Loucy (cell line): ENCODE measurements at regions not wholly inside any gene's neighbourhood (a gene's known extent, or its start where the extent isn't known, plus 50 kb on each side); places are given as distances from the start of the nearest gene placed in this dataset.

Experiments used
- H2AFZ ChIP-seq: fragments of 200-600 bp; sonication (generic); 2 replicates; pipeline ENCODE4 v1.6.0; 2016; ENCODE audit warnings: antibody characterized with exemption, mild to moderate bottlenecking, low read length, moderate library complexity
- H3F3A ChIP-seq: fragments of 200-600 bp; 2 replicates; pipeline ENCODE4 v1.6.0; 2016; ENCODE audit warnings: antibody characterized with exemption, low read depth, mild to moderate bottlenecking
- H3K27me3 ChIP-seq: fragments of 200-600 bp; sonication (generic); 2 replicates; pipeline ENCODE4 v1.6.1; 2014; ENCODE audit warnings: low read length, mild to moderate bottlenecking; ENCODE audit not compliant: insufficient read depth, poor library complexity, severe bottlenecking
- H3K36me3 ChIP-seq: fragments of 200-600 bp; sonication (generic); 2 replicates; pipeline ENCODE4 v1.6.1; 2016; ENCODE audit warnings: low read length; ENCODE audit not compliant: insufficient read depth
- H3K4me1 ChIP-seq: fragments of 200-600 bp; sonication (generic); 2 replicates; pipeline ENCODE4 v1.5.1; 2014; ENCODE audit warnings: low read length, mild to moderate bottlenecking; ENCODE audit not compliant: insufficient read depth, poor library complexity, severe bottlenecking
- H3K4me2 ChIP-seq: fragments of 200-600 bp; sonication (generic); 2 replicates; pipeline ENCODE4 v1.6.0; 2014; ENCODE audit warnings: antibody characterized with exemption, low read length, low read depth, mild to moderate bottlenecking; ENCODE audit not compliant: poor library complexity, severe bottlenecking
- H3K4me3 ChIP-seq: fragments of 200-600 bp; sonication (generic); 2 replicates; pipeline ENCODE4 v1.5.1; 2014; ENCODE audit warnings: low read length, mild to moderate bottlenecking, mixed read lengths; ENCODE audit not compliant: poor library complexity, severe bottlenecking
- H3K79me2 ChIP-seq: fragments of 200-600 bp; sonication (generic); 2 replicates; pipeline ENCODE4 v1.6.1; 2014; ENCODE audit warnings: low read length; ENCODE audit not compliant: insufficient read depth
- H3K9ac ChIP-seq: fragments of 200-600 bp; sonication (generic); 2 replicates; pipeline ENCODE4 v1.6.0; 2014; ENCODE audit warnings: mild to moderate bottlenecking, low read depth, low read length, moderate library complexity; ENCODE audit not compliant: poor library complexity, severe bottlenecking
- H3K9me2 ChIP-seq: fragments of 200-600 bp; sonication (generic); replicated peaks from 2 replicates; pipeline ENCODE4 v1.6.1; 2016; ENCODE audit warnings: low read depth, low read length, mixed read lengths
- H3K9me3 ChIP-seq: fragments of 200-600 bp; sonication (generic); 2 replicates; pipeline ENCODE4 v1.6.1; 2014; ENCODE audit warnings: mild to moderate bottlenecking, antibody characterized with exemption, low read length, low read depth; ENCODE audit not compliant: insufficient read depth
- H4K20me1 ChIP-seq: fragments of 200-600 bp; sonication (generic); 2 replicates; pipeline ENCODE4 v1.6.0; 2014; ENCODE audit warnings: antibody characterized with exemption, low read length, mild to moderate bottlenecking; ENCODE audit not compliant: insufficient read depth, poor library complexity, severe bottlenecking
- EZH2phosphoT487 ChIP-seq: fragments of 200-600 bp; IDR thresholded peaks from 2 replicates; pipeline ENCODE4 v1.6.1; 2018; ENCODE audit warnings: antibody characterized with exemption, mild to moderate bottlenecking, moderate library complexity, borderline replicate concordance
- TF ChIP-seq, protein P1 (sequence below): fragments of 200-600 bp; sonication (generic); conservative IDR thresholded peaks from 2 replicates; pipeline ENCODE4 v1.5.1; 2014; ENCODE audit warnings: mild to moderate bottlenecking, antibody characterized with exemption, low read length

DNA sequence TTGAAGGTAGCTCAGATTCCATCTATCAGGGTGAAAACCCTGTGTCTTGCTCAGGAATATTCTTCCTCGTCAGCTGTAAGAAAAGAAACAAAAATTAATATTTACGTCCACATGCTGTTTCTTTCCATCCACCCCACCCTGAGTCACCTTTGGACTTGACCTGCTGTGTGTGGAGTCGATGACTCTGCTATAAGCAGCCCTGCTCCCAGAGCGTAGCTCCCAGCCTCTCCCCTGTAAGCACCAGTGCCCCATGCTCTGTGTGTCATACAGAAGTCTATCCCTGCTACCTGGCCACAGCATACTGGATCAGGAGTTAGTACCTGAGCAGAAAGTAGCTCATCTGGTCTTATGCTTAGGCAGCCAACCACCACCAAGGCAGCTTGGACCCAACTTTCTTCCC is 223.6 kb downstream of the SOD2 start:
- H3K9ac ChIP-seq, result no peak overlapping the region
- no peaks in the 10 kb centered on the region for H3K4me1 ChIP-seq
- no peaks in the 10 kb centered on the region for H3F3A ChIP-seq
- no peaks in the 10 kb centered on the region for H3K9me3 ChIP-seq
- no peaks in the 10 kb centered on the region for H3K36me3 ChIP-seq
- no peaks in the 10 kb centered on the region for H3K27me3 ChIP-seq
- no peak overlapping the region for H3K4me3 ChIP-seq
- TF ChIP-seq EZH2phosphoT487, result no peak
- TF ChIP-seq, protein P1, sequence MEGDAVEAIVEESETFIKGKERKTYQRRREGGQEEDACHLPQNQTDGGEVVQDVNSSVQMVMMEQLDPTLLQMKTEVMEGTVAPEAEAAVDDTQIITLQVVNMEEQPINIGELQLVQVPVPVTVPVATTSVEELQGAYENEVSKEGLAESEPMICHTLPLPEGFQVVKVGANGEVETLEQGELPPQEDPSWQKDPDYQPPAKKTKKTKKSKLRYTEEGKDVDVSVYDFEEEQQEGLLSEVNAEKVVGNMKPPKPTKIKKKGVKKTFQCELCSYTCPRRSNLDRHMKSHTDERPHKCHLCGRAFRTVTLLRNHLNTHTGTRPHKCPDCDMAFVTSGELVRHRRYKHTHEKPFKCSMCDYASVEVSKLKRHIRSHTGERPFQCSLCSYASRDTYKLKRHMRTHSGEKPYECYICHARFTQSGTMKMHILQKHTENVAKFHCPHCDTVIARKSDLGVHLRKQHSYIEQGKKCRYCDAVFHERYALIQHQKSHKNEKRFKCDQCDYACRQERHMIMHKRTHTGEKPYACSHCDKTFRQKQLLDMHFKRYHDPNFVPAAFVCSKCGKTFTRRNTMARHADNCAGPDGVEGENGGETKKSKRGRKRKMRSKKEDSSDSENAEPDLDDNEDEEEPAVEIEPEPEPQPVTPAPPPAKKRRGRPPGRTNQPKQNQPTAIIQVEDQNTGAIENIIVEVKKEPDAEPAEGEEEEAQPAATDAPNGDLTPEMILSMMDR, result no peak
- no peak overlapping the region for H3K4me2 ChIP-seq
- no peaks in the 10 kb centered on the region for H3K79me2 ChIP-seq
- no peak overlapping the region for H2AFZ ChIP-seq
- H3K9me2 ChIP-seq, result no peaks in the 10 kb centered on the region
- no peaks in the 10 kb centered on the region for H4K20me1 ChIP-seq

DNA sequence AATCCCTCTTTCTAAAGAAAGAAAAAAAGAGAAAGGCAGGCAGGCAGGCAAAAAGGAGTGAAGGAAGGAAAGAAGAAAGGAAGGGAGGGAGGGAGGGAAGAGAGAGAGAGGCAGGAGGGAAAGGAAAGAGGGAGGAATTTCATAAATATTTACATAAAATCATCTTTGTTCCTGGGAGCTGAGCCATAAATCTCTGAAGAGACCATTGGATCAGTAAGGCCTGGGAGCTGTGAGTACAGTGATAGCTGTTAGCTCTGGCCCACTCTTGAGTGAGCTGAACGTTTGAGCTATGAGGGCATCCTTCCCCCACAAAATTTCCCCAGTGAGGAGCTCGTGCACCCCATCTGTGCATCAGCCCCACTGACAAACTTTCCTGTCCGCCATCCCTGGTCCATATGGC is 224.0 kb downstream of the SOD2 start:
- H4K20me1 ChIP-seq, result no peaks in the 10 kb centered on the region
- no peaks in the 10 kb centered on the region for H3K79me2 ChIP-seq
- no peaks in the 10 kb centered on the region for H3K9me2 ChIP-seq
- no peaks in the 10 kb centered on the region for H3K36me3 ChIP-seq
- no peak overlapping the region for H3K9ac ChIP-seq
- no peaks in the 10 kb centered on the region for H3K9me3 ChIP-seq
- no peaks in the 10 kb centered on the region for H3K27me3 ChIP-seq
- H2AFZ ChIP-seq, result no peak overlapping the region
- H3K4me3 ChIP-seq, result no peak overlapping the region
- TF ChIP-seq EZH2phosphoT487, result no peak
- TF ChIP-seq, protein P1, result no peak
- no peak overlapping the region for H3K4me2 ChIP-seq
- no peaks in the 10 kb centered on the region for H3F3A ChIP-seq
- no peaks in the 10 kb centered on the region for H3K4me1 ChIP-seq

DNA sequence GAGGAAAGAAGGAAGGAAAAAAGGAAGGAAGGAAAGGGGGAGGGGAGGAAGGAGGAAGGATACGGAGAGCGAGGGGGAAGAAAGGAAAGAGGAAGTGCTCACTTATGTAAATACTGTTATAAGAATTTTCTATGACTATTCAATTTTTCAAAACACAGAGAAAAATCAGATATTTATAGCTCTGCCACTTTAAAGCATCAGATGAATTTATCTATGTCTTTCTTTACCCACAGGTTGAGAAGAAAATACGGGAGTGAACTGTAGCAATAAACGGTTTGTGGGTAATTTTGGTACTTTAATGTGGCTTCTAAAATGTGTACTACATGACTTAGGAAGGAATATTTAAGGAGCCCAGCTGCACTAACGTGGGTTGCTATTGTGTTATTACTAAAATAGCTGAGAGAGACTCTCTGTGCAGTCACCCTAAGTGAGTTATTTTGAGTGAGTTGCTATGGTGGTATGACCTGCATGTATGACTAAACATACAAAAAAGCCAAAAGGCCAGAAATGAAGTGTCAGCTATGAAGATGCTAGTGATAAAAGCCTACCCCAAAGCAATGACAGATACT is 225.5 kb downstream of the SOD2 start:
- Histone ChIP-seq H3K9me3 (no peaks in the 10 kb centered on the region), H3K27me3 (no peaks in the 10 kb centered on the region), H3K4me1 (no peaks in the 10 kb centered on the region), H2AFZ (no peak overlapping the region), H3K4me3 (no peak overlapping the region), H3K4me2 (no peak overlapping the region), H3K79me2 (no peaks in the 10 kb centered on the region), H3K9me2 (no peaks in the 10 kb centered on the region), H3F3A (no peaks in the 10 kb centered on the region), H3K9ac (no peak overlapping the region), H3K36me3 (no peaks in the 10 kb centered on the region), H4K20me1 (no peaks in the 10 kb centered on the region)
- TF ChIP-seq EZH2phosphoT487, result no peak
- TF ChIP-seq, protein P1, result no peak
